Activated naive CD4-positive, alpha-beta T cell treated with anti-CD3 and anti-CD28 coated beads for 36 hours (primary cell): ENCODE measurements at regions not wholly inside any gene's neighbourhood (a gene's known extent, or its start where the extent isn't known, plus 50 kb on each side); places are given as distances from the start of the nearest gene placed in this dataset.

Experiments
- CTCF ChIA-PET: fragments of 350-600 bp; sonication (Branson Sonifier 250); formaldehyde crosslinking; loops from one replicate; lab custom pipeline; 2021; ENCODE audit warnings: antibody characterized with exemption; lab: Charles Lee
- DNase-seq: peaks from one replicate; pipeline ENCODE4 v3.0.0-alpha.2; 2020
- H3K27ac Mint-ChIP-seq: one replicate; pipeline ENCODE4 v1.8.0; 2021; ENCODE audit warnings: mild to moderate bottlenecking, mixed read lengths
- H3K27me3 Mint-ChIP-seq: one replicate; pipeline ENCODE4 v1.8.0; 2021; ENCODE audit warnings: low read depth, mixed read lengths
- H3K36me3 Mint-ChIP-seq: one replicate; pipeline ENCODE4 v1.8.0; 2021; ENCODE audit warnings: low read depth, mixed read lengths
- H3K4me1 Mint-ChIP-seq: one replicate; pipeline ENCODE4 v1.8.0; 2021; ENCODE audit warnings: low read depth, mixed read lengths
- H3K4me3 Mint-ChIP-seq: one replicate; pipeline ENCODE4 v1.8.0; 2021; ENCODE audit warnings: mild to moderate bottlenecking, moderate library complexity, mixed read lengths
- H3K9me3 Mint-ChIP-seq: one replicate; pipeline ENCODE4 v1.8.0; 2021; ENCODE audit warnings: mixed read lengths
- intact Hi-C: fragments of 100-400 bp; cut with micrococcal nuclease; formaldehyde crosslinking; loops from one replicate; pipeline ENCODE4 v1.15.1; 2023

GRCh38 chr10:128522551-128523308 lies 396.5 kb upstream of the MKI67 start:
- Mint-ChIP-seq H3K27me3 (no peaks in the 10 kb centered on the region), H3K27ac (no peak overlapping the region), H3K36me3 (no peaks in the 10 kb centered on the region), H3K4me3 (no peak overlapping the region), H3K4me1 (no peaks in the 10 kb centered on the region), H3K9me3 (no peaks in the 10 kb centered on the region)
- intact Hi-C loops = no loop called here
- CTCF ChIA-PET = no interaction called here
- no peak for DNase-seq

DNA sequence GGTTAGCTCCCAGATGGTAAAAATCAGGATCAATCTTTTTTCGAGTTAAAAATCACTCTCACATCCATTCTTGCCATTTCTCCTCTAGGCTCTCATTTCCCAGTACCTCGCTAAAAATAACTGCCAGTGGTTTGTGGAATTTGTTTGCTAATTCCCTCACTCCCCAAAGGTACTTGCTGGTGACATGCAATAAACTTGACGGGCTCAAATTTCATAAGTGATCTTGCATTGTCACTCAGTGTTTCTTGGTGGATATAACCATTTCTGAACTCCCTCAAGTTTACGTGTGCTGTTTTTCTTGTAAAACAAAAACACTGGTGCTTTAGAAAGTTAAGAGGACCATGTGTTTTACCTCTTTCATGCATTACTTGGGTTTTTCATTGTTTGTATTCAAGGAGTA lies 399.2 kb upstream of the MKI67 start:
- intact Hi-C loops = no loop called here

DNA sequence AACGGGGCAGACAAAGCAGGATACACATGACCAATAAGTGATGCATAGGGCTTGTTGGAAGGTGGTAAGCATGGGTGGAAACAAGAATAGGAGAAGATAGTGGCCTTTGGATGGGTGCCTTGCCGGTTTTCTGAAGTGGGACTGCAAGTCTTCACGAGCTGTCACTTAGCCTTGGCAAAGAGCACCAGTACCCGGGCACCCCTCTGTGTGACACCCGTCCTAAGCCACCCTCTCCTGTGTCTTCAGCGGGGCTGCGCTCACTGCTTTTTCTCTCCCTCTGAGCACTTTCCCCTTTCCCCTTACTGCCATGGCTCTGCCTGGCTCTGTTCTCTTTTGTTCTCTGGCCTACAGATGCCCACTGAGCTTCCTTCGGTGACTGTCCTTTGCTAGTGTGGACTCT lies 399.7 kb upstream of the MKI67 start:
- no peak for DNase-seq
- intact Hi-C loops = no loop called here
- CTCF ChIA-PET = no interaction called here
- Mint-ChIP-seq H3K4me1 (no peaks in the 10 kb centered on the region), H3K27me3 (no peaks in the 10 kb centered on the region), H3K27ac (no peak overlapping the region), H3K36me3 (no peaks in the 10 kb centered on the region), H3K4me3 (no peak overlapping the region), H3K9me3 (no peaks in the 10 kb centered on the region)

More for the DNA sequence above, 399.2 kb upstream of the MKI67 start:
- H3K27me3 Mint-ChIP-seq = no peaks in the 10 kb centered on the region
- CTCF ChIA-PET = no interaction called here
- H3K9me3 Mint-ChIP-seq = no peaks in the 10 kb centered on the region
- no peaks in the 10 kb centered on the region for H3K36me3 Mint-ChIP-seq
- H3K27ac Mint-ChIP-seq = no peak overlapping the region
- DNase-seq = no peak
- H3K4me3 Mint-ChIP-seq = no peak overlapping the region
- H3K4me1 Mint-ChIP-seq = no peaks in the 10 kb centered on the region

DNA sequence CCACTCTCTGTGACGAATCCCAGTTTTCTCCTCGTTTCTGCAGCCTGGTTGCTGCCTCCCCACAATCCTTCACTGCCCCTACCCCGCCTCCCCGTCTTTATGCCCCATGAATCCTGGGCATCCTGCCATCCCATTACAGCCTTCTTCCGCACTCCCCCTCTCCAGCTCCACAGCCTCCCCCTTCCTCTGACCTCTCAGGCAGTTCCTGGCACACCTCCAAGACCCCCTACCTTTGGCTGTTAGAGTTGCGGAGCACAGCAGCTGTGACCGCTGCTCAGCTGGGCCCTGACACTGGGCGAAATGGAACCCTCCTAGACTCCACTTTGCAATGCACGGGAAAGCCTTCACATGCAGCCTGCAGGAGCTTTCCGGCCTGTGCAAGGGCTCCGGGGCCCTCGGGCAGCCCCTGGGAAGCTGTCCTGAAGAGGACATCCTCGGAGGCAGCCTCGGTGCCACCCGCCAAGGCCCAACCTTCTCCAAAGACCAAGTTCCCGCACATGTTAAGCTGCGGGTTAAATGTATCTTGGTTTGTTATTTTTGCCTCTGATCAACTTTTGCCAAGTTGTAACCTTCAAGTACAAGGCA lies 400.7 kb upstream of the MKI67 start:
- no peaks in the 10 kb centered on the region for H3K4me1 Mint-ChIP-seq
- no peak overlapping the region for H3K4me3 Mint-ChIP-seq
- no peaks in the 10 kb centered on the region for H3K9me3 Mint-ChIP-seq
- CTCF ChIA-PET = interaction anchor here (0.7 kb wide), 1 partner anchor 39 kb away, joined by 4 read pairs; no protein-coding TSS in a partner anchor
- no peak overlapping the region for H3K27ac Mint-ChIP-seq
- no peaks in the 10 kb centered on the region for H3K36me3 Mint-ChIP-seq
- H3K27me3 Mint-ChIP-seq = no peaks in the 10 kb centered on the region
- no peak for DNase-seq
- intact Hi-C loops = no loop called here

DNA sequence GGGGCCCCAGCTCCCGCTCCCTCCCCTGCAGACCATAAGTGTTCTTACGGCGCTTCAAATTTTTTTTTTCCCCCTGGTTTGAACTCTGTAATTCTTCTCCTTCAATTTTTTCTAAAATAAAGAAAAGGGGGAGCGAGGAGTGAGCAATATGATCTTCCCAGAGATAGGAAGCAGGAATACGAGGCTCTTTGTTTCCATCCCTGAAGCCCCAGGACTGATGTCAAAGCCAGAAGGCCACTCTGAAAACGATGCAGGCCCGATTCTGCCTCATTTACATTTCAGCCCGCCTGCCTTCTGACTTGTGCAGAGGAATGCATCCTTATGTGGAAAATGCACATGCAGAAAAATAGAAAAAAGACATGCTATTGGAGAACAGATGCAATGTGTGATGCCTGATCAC lies 401.5 kb upstream of the MKI67 start:
- Mint-ChIP-seq H3K36me3 (no peaks in the 10 kb centered on the region), H3K27me3 (no peaks in the 10 kb centered on the region), H3K4me1 (no peaks in the 10 kb centered on the region), H3K9me3 (no peaks in the 10 kb centered on the region), H3K4me3 (no peak overlapping the region), H3K27ac (no peak overlapping the region)
- DNase-seq = no peak
- intact Hi-C loops = no loop called here
- CTCF ChIA-PET = interaction anchor here (0.7 kb wide), 1 partner anchor 39 kb away, joined by 4 read pairs; no protein-coding TSS in a partner anchor

- CTCF ChIA-PET = interaction anchor here (1.1 kb wide), 1 partner anchor 260 kb away, joined by 3 read pairs; no protein-coding TSS in a partner anchor
- intact Hi-C loops = no loop called here
- H3K36me3 Mint-ChIP-seq = no peaks in the 10 kb centered on the region
- no peaks in the 10 kb centered on the region for H3K4me1 Mint-ChIP-seq
- no peaks in the 10 kb centered on the region for H3K9me3 Mint-ChIP-seq
- no peak overlapping the region for H3K4me3 Mint-ChIP-seq
- peaks cover 2% of the 10 kb centered on the region for H3K27me3 Mint-ChIP-seq
- H3K27ac Mint-ChIP-seq = no peak overlapping the region
- no peak for DNase-seq
Observed at GRCh38 chr10:128528167-128528566, 401.9 kb upstream of the MKI67 start.

DNA sequence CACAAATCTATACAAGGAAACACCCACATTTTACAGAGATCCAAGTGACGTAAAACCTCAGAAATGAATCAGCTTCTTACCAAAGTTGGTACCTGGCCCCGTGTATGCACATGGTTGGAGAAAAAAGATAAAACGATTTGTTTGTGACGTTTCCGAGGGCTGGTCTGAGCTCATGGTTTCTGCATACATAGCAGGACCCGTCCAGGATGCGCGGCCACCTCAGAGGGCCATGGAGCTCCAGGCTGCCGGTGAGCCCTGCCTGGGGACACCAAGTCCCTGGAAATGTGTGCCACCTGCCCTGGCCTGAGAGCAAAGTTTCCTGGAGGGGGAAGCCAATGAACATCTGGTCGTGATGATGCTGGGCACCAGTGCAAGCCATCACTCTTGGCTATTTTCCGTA lies 402.6 kb upstream of the MKI67 start:
- Mint-ChIP-seq H3K9me3 (no peaks in the 10 kb centered on the region), H3K4me3 (no peak overlapping the region), H3K27ac (no peak overlapping the region), H3K4me1 (no peaks in the 10 kb centered on the region), H3K36me3 (no peaks in the 10 kb centered on the region), H3K27me3 (peaks cover 2% of the 10 kb centered on the region)
- intact Hi-C loops = no loop called here
- CTCF ChIA-PET = interaction anchor here (1.1 kb wide), 1 partner anchor 261 kb away, joined by 3 read pairs; no protein-coding TSS in a partner anchor
- DNase-seq = no peak

- Mint-ChIP-seq H3K27me3 (peaks cover 2% of the 10 kb centered on the region), H3K9me3 (no peaks in the 10 kb centered on the region), H3K4me3 (no peak overlapping the region), H3K4me1 (no peaks in the 10 kb centered on the region), H3K27ac (no peak overlapping the region), H3K36me3 (no peaks in the 10 kb centered on the region)
- intact Hi-C loops = no loop called here
- CTCF ChIA-PET = interaction anchor here (1.0 to 1.1 kb wide), 2 partner anchors 11 to 261 kb away, joined by 3 read pairs; no protein-coding TSS in a partner anchor
- DNase-seq = no peak
Observed at GRCh38 chr10:128529225-128529624, 403.0 kb upstream of the MKI67 start.

DNA sequence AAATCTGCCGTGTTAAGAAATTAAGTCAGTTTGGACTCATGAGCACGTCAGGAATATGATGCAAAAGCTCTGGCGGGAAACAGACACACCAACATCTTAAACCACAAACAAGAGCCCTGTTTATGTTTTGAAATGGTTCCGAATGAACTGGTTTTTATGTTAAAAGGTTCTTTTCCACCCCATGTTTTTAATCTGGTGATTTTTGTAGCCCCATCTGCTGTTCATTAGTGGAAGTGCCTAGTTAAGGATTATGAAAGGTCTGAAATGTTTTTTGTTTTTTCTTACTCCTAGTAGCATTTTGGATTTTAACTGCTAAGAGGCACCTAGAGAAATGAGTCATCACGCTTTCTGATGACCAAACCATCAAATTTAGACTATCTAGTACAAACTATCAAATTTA lies 404.1 kb upstream of the MKI67 start:
- DNase-seq = no peak
- Mint-ChIP-seq H3K27ac (no peak overlapping the region), H3K4me1 (no peaks in the 10 kb centered on the region), H3K4me3 (no peak overlapping the region), H3K27me3 (peaks cover 6% of the 10 kb centered on the region), H3K9me3 (no peaks in the 10 kb centered on the region), H3K36me3 (no peaks in the 10 kb centered on the region)
- intact Hi-C loops = loop anchor here (5.0 kb wide), 1 partner anchor 263 kb away; no protein-coding TSS in a partner anchor
- CTCF ChIA-PET = interaction anchor here (1.0 kb wide), 1 partner anchor 12 kb away, joined by 3 read pairs; no protein-coding TSS in a partner anchor

- Mint-ChIP-seq H3K27ac (no peak overlapping the region), H3K4me1 (no peaks in the 10 kb centered on the region), H3K36me3 (no peaks in the 10 kb centered on the region), H3K9me3 (no peaks in the 10 kb centered on the region), H3K27me3 (peaks cover 7% of the 10 kb centered on the region), H3K4me3 (no peak overlapping the region)
- intact Hi-C loops = loop anchor here (5.0 kb wide), 1 partner anchor 264 kb away; no protein-coding TSS in a partner anchor
- CTCF ChIA-PET = no interaction called here
- DNase-seq = no peak
Observed at GRCh38 chr10:128530946-128531345, 404.7 kb upstream of the MKI67 start.

DNA sequence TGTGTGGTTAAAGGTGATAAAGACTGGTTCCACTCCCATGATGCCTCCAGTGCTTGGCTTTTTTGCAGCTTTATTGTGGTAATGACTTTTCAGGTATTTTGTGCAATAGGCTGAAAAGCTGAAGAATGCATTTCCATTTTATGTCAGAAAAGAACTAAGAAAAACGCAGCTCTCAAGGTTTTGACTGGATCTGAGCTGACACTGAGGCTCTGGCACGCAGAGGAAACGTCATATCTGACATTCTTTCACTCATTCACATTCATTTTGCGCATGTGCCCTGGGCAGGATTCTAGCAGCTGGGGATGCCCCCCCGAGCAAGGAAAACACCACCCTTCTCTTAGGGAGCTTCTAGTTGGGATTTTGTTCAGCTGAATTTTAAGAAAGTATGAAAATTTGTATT lies 408.5 kb upstream of the MKI67 start:
- CTCF ChIA-PET = no interaction called here
- Mint-ChIP-seq H3K27me3 (peaks cover 25% of the 10 kb centered on the region), H3K4me1 (no peaks in the 10 kb centered on the region), H3K36me3 (no peaks in the 10 kb centered on the region), H3K9me3 (no peaks in the 10 kb centered on the region), H3K27ac (no peak overlapping the region), H3K4me3 (no peak overlapping the region)
- intact Hi-C loops = loop anchor here (5.0 kb wide), 1 partner anchor 267 kb away; no protein-coding TSS in a partner anchor
- DNase-seq = no peak

DNA sequence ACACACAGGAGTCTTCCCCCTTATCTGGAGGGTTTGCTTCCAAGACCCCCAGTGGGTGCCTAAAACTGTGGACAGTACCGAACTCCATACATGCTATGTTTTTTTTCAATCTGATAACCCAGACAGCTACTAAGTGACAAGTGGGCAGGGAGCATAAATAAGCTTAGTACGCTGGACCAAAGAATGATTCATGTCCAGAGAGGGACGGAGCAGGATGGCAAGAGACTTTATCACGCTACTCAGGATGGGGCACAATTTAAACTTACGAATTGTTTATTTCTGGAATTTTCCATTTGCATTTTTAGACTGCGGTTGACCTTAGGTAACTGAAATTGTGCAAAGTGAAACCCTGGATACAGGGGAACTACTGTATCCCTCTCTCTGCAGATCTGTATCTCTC lies 410.0 kb upstream of the MKI67 start:
- CTCF ChIA-PET = no interaction called here
- H3K27ac Mint-ChIP-seq = no peak overlapping the region

More for the DNA sequence above, 410.0 kb upstream of the MKI67 start:
- intact Hi-C loops = no loop called here
- Mint-ChIP-seq H3K27me3 (peaks cover 36% of the 10 kb centered on the region), H3K36me3 (no peaks in the 10 kb centered on the region), H3K4me3 (no peak overlapping the region), H3K9me3 (no peaks in the 10 kb centered on the region), H3K4me1 (no peaks in the 10 kb centered on the region)
- DNase-seq = no peak
